ENCODE measurements at regions not wholly inside any gene's neighbourhood (a gene's known extent, or its start where the extent isn't known, plus 50 kb on each side); places are given as distances from the start of the nearest gene placed in this dataset.

GRCh38 chr7:156429514-156429913 is 211.1 kb upstream of the RNF32 start:
- no peak for DNase-seq
- Histone ChIP-seq H3K27ac (no peak overlapping the region), H3K27me3 (replicated peaks) (no peaks in the 10 kb centered on the region), H3K4me3 (ENCODE audit: low read depth, low read length) (no peak overlapping the region), H3K36me3 (replicated peaks) (no peaks in the 10 kb centered on the region)
- in situ Hi-C loops (cut with HindIII; ENCODE audit: low pct_ligation_motif_present, low sequenced_read_pairs): no loop called here
- TF ChIP-seq CTCF (IDR thresholded peaks at IDR 0.05; ENCODE audit: low read depth, low read length, missing control alignments): no peak

- Histone ChIP-seq H3K27ac (no peak overlapping the region), H3K27me3 (replicated peaks) (no peaks in the 10 kb centered on the region), H3K4me3 (ENCODE audit: low read depth, low read length) (no peak overlapping the region), H3K36me3 (replicated peaks) (no peaks in the 10 kb centered on the region)
- in situ Hi-C loops (cut with HindIII; ENCODE audit: low pct_ligation_motif_present, low sequenced_read_pairs): no loop called here
- DNase-seq: no peak
- no peak for TF ChIP-seq CTCF (IDR thresholded peaks at IDR 0.05; ENCODE audit: low read depth, low read length, missing control alignments)
These were observed 216.7 kb upstream of the RNF32 start for GRCh38 chr7:156423876-156424275.

GRCh38 chr7:156420496-156420895 is 220.1 kb upstream of the RNF32 start:
- DNase-seq: no peak
- Histone ChIP-seq H3K36me3 (replicated peaks) (no peaks in the 10 kb centered on the region), H3K27me3 (replicated peaks) (no peaks in the 10 kb centered on the region), H3K4me3 (ENCODE audit: low read depth, low read length) (no peak overlapping the region), H3K27ac (no peak overlapping the region)
- in situ Hi-C loops (cut with HindIII; ENCODE audit: low pct_ligation_motif_present, low sequenced_read_pairs): no loop called here
- TF ChIP-seq CTCF (IDR thresholded peaks at IDR 0.05; ENCODE audit: low read depth, low read length, missing control alignments): no peak

GRCh38 chr7:156419782-156420181 is 220.8 kb upstream of the RNF32 start:
- no peak for DNase-seq
- no peak overlapping the region for H3K4me3 ChIP-seq (ENCODE audit: low read depth, low read length)
- H3K27me3 ChIP-seq (replicated peaks): no peaks in the 10 kb centered on the region
- in situ Hi-C loops (cut with HindIII; ENCODE audit: low pct_ligation_motif_present, low sequenced_read_pairs): no loop called here
- no peaks in the 10 kb centered on the region for H3K36me3 ChIP-seq (replicated peaks)
- no peak for TF ChIP-seq CTCF (IDR thresholded peaks at IDR 0.05; ENCODE audit: low read depth, low read length, missing control alignments)
- no peak overlapping the region for H3K27ac ChIP-seq

- DNase-seq: no peak
- no peaks in the 10 kb centered on the region for H3K36me3 ChIP-seq (replicated peaks)
- no peaks in the 10 kb centered on the region for H3K27me3 ChIP-seq (replicated peaks)
- TF ChIP-seq CTCF (IDR thresholded peaks at IDR 0.05; ENCODE audit: low read depth, low read length, missing control alignments): no peak
- H3K4me3 ChIP-seq (ENCODE audit: low read depth, low read length): no peak overlapping the region
- in situ Hi-C loops (cut with HindIII; ENCODE audit: low pct_ligation_motif_present, low sequenced_read_pairs): no loop called here
- H3K27ac ChIP-seq: no peak overlapping the region
These were observed 238.3 kb upstream of the RNF32 start for GRCh38 chr7:156402255-156402654.

GRCh38 chr7:156401617-156402016 is 239.0 kb upstream of the RNF32 start:
- in situ Hi-C loops (cut with HindIII; ENCODE audit: low pct_ligation_motif_present, low sequenced_read_pairs): no loop called here
- DNase-seq: no peak
- Histone ChIP-seq H3K27me3 (replicated peaks) (no peaks in the 10 kb centered on the region), H3K36me3 (replicated peaks) (no peaks in the 10 kb centered on the region), H3K4me3 (ENCODE audit: low read depth, low read length) (no peak overlapping the region), H3K27ac (no peak overlapping the region)
- no peak for TF ChIP-seq CTCF (IDR thresholded peaks at IDR 0.05; ENCODE audit: low read depth, low read length, missing control alignments)

All from brain microvascular endothelial cell (primary cell).